ENCODE measurements at regions not wholly inside any gene's neighbourhood (a gene's known extent, or its start where the extent isn't known, plus 50 kb on each side); places are given as distances from the start of the nearest gene placed in this dataset.

GRCh38 chr3:152550284-152550683 is 281.6 kb downstream of the MBNL1 start:
- no peak for DNase-seq (ENCODE audit: unreplicated experiment)
- no peaks in the 10 kb centered on the region for H3K36me3 Mint-ChIP-seq (ENCODE audit: insufficient read depth, unreplicated experiment)
- no peak overlapping the region for H3K27ac Mint-ChIP-seq (ENCODE audit: low read depth, unreplicated experiment)
- ChIA-PET CTCF (interaction anchor here (0.6 kb wide), 1 partner anchor 193 kb away, joined by 3 read pairs; no protein-coding TSS in a partner anchor), POLR2A (no interaction called here)
- intact Hi-C loops (cut with micrococcal nuclease): no loop called here
- no peaks in the 10 kb centered on the region for H3K9me3 Mint-ChIP-seq (ENCODE audit: unreplicated experiment)
- no peak overlapping the region for H3K4me3 Mint-ChIP-seq (ENCODE audit: unreplicated experiment)
- no peak for TF ChIP-seq CTCF (IDR thresholded peaks at IDR 0.05; ENCODE audit: unreplicated experiment)
- no peaks in the 10 kb centered on the region for H3K4me1 Mint-ChIP-seq (ENCODE audit: insufficient read depth, unreplicated experiment)
- H3K27me3 Mint-ChIP-seq (ENCODE audit: insufficient read depth, unreplicated experiment): no peaks in the 10 kb centered on the region
- BruUV-seq (replicated peaks): no TSS peak

GRCh38 chr3:152554980-152555379 is 280.0 kb upstream of the P2RY1 start:
- Mint-ChIP-seq H3K4me1 (ENCODE audit: insufficient read depth, unreplicated experiment) (peaks cover 6% of the 10 kb centered on the region), H3K27me3 (ENCODE audit: insufficient read depth, unreplicated experiment) (no peaks in the 10 kb centered on the region), H3K36me3 (ENCODE audit: insufficient read depth, unreplicated experiment) (no peaks in the 10 kb centered on the region), H3K27ac (ENCODE audit: low read depth, unreplicated experiment) (no peak overlapping the region), H3K4me3 (ENCODE audit: unreplicated experiment) (no peak overlapping the region), H3K9me3 (ENCODE audit: unreplicated experiment) (peaks cover 9% of the 10 kb centered on the region)
- BruUV-seq (replicated peaks): no TSS peak
- no peak for TF ChIP-seq CTCF (IDR thresholded peaks at IDR 0.05; ENCODE audit: unreplicated experiment)
- DNase-seq (ENCODE audit: unreplicated experiment): peak; percentile 85
- intact Hi-C loops (cut with micrococcal nuclease): no loop called here
- ChIA-PET CTCF (interaction anchor here (0.7 kb wide), 3 partner anchors 19 to 408 kb away, joined by 3 to 4 read pairs (median 3); no protein-coding TSS in a partner anchor), POLR2A (no interaction called here)

- no peak for TF ChIP-seq CTCF (IDR thresholded peaks at IDR 0.05; ENCODE audit: unreplicated experiment)
- ChIA-PET POLR2A (no interaction called here), CTCF (interaction anchor here (1.1 to 1.2 kb wide), 2 partner anchors 18 to 89 kb away, joined by 4 read pairs; no protein-coding TSS in a partner anchor)
- Mint-ChIP-seq H3K4me3 (ENCODE audit: unreplicated experiment) (no peak overlapping the region), H3K27me3 (ENCODE audit: insufficient read depth, unreplicated experiment) (no peaks in the 10 kb centered on the region), H3K27ac (ENCODE audit: low read depth, unreplicated experiment) (no peak overlapping the region), H3K9me3 (ENCODE audit: unreplicated experiment) (peaks cover 9% of the 10 kb centered on the region), H3K4me1 (ENCODE audit: insufficient read depth, unreplicated experiment) (peaks cover 6% of the 10 kb centered on the region), H3K36me3 (ENCODE audit: insufficient read depth, unreplicated experiment) (no peaks in the 10 kb centered on the region)
- intact Hi-C loops (cut with micrococcal nuclease): no loop called here
- DNase-seq (ENCODE audit: unreplicated experiment): no peak
- BruUV-seq (replicated peaks): no TSS peak
Measured at GRCh38 chr3:152555666-152556291, 279.2 kb upstream of the P2RY1 start.

GRCh38 chr3:152556731-152557254 is 278.1 kb upstream of the P2RY1 start:
- DNase-seq (ENCODE audit: unreplicated experiment): peak; percentile 30
- ChIA-PET CTCF (interaction anchor here (0.6 to 1.2 kb wide), 3 partner anchors 17 to 90 kb away, joined by 3 to 4 read pairs (median 4); no protein-coding TSS in a partner anchor), POLR2A (no interaction called here)
- Mint-ChIP-seq H3K4me3 (ENCODE audit: unreplicated experiment) (no peak overlapping the region), H3K36me3 (ENCODE audit: insufficient read depth, unreplicated experiment) (no peaks in the 10 kb centered on the region), H3K4me1 (ENCODE audit: insufficient read depth, unreplicated experiment) (peaks cover 6% of the 10 kb centered on the region), H3K9me3 (ENCODE audit: unreplicated experiment) (peaks cover 9% of the 10 kb centered on the region), H3K27ac (ENCODE audit: low read depth, unreplicated experiment) (peak overlapping the region; percentile 61), H3K27me3 (ENCODE audit: insufficient read depth, unreplicated experiment) (no peaks in the 10 kb centered on the region)
- intact Hi-C loops (cut with micrococcal nuclease): no loop called here
- BruUV-seq (replicated peaks): no TSS peak
- TF ChIP-seq CTCF (IDR thresholded peaks at IDR 0.05; ENCODE audit: unreplicated experiment): no peak
